ELF-1 (cell line): ENCODE measurements at regions not wholly inside any gene's neighbourhood (a gene's known extent, or its start where the extent isn't known, plus 50 kb on each side); places are given as distances from the start of the nearest gene placed in this dataset.
"Not testable (repeated sequence)": the region's sequence is repeated elsewhere in the genome, so short reads cannot be mapped to it uniquely, and the experiment has no call there.

Experiments used
- DNase-seq: peaks from one replicate; pipeline ENCODE4 v3.0.0-alpha.2; 2016; ENCODE audit warnings: low read depth, low spot score

- DNase-seq, result no peak
Measured at GRCh38 chr5:167057665-167058064, 1233.8 kb upstream of the WWC1 start.

- no peak for DNase-seq
Measured at GRCh38 chr5:167061695-167062094, 1229.8 kb upstream of the WWC1 start.

- DNase-seq, result no peak
Measured at GRCh38 chr5:167063116-167063515, 1228.3 kb upstream of the WWC1 start.

- DNase-seq, result no peak
Measured at GRCh38 chr5:167063788-167064187, 1227.7 kb upstream of the WWC1 start.

GRCh38 chr5:167064198-167064776 lies 1227.2 kb upstream of the WWC1 start:
- no peak for DNase-seq

- DNase-seq, result no peak
Measured at GRCh38 chr5:167065794-167066193, 1225.7 kb upstream of the WWC1 start.

GRCh38 chr5:167071981-167072610 lies 1219.3 kb upstream of the WWC1 start:
- no peak for DNase-seq

- no peak for DNase-seq
Measured at GRCh38 chr5:167081561-167081960, 1209.9 kb upstream of the WWC1 start.

- DNase-seq, result peak; percentile 6
Measured at GRCh38 chr5:167096816-167097215, 1194.6 kb upstream of the WWC1 start.

GRCh38 chr5:167104351-167104750 lies 1187.1 kb upstream of the WWC1 start:
- no peak for DNase-seq

- no peak for DNase-seq
Measured at GRCh38 chr5:167105941-167106340, 1185.5 kb upstream of the WWC1 start.

- DNase-seq, result no peak
Measured at GRCh38 chr5:167107684-167108083, 1183.8 kb upstream of the WWC1 start.

GRCh38 chr5:167108266-167108665 lies 1183.2 kb upstream of the WWC1 start:
- DNase-seq, result not testable (repeated sequence)

- DNase-seq, result no peak
Measured at GRCh38 chr5:167112556-167112955, 1178.9 kb upstream of the WWC1 start.

- no peak for DNase-seq
Measured at GRCh38 chr5:167122267-167122666, 1169.2 kb upstream of the WWC1 start.

- no peak for DNase-seq
Measured at GRCh38 chr5:167123126-167123525, 1168.3 kb upstream of the WWC1 start.

GRCh38 chr5:167128581-167128980 lies 1162.9 kb upstream of the WWC1 start:
- no peak for DNase-seq

GRCh38 chr5:167140548-167141291 lies 1150.7 kb upstream of the WWC1 start:
- no peak for DNase-seq

- DNase-seq, result no peak
Measured at GRCh38 chr5:167143716-167144115, 1147.7 kb upstream of the WWC1 start.

- DNase-seq, result no peak
Measured at GRCh38 chr5:167145841-167146240, 1145.6 kb upstream of the WWC1 start.

GRCh38 chr5:167147879-167148278 lies 1143.6 kb upstream of the WWC1 start:
- DNase-seq, result no peak

- DNase-seq, result no peak
Measured at GRCh38 chr5:167150661-167151060, 1140.8 kb upstream of the WWC1 start.

- no peak for DNase-seq
Measured at GRCh38 chr5:167152561-167152960, 1138.9 kb upstream of the WWC1 start.
